ENCODE measurements at regions not wholly inside any gene's neighbourhood (a gene's known extent, or its start where the extent isn't known, plus 50 kb on each side); places are given as distances from the start of the nearest gene placed in this dataset.

GRCh38 chr20:52469128-52469527 is 277.5 kb upstream of the ZFP64 start:
- TF ChIP-seq POLR2AphosphoS5 (IDR thresholded peaks at IDR 0.05; ENCODE audit: low read depth, low read length) (no peak), REST (IDR thresholded peaks at IDR 0.05; ENCODE audit: insufficient read depth in 1 of 2, low read depth in 2 of 2, low read length in 1 of 2) (no peak), CTCF (IDR thresholded peaks at IDR 0.05) (no peak), SIN3A (IDR thresholded peaks at IDR 0.05; ENCODE audit: borderline replicate concordance, insufficient read depth, low read depth, low read length) (no peak), TCF7L2 (IDR thresholded peaks at IDR 0.05; ENCODE audit: low read depth, low read length) (no peak)
